HG03378 (cell line): ENCODE measurements at regions not wholly inside any gene's neighbourhood (a gene's known extent, or its start where the extent isn't known, plus 50 kb on each side); places are given as distances from the start of the nearest gene placed in this dataset.
"Not testable (repeated sequence)": the region's sequence is repeated elsewhere in the genome, so short reads cannot be mapped to it uniquely, and the experiment has no call there.

Experiments used
- ATAC-seq: cut with Tn5 transposase; IDR thresholded peaks from one replicate; pipeline ENCODE4 v1.9.1; 2021; ENCODE audit warnings: mild to moderate bottlenecking, moderate library complexity; ENCODE audit not compliant: unreplicated experiment

DNA sequence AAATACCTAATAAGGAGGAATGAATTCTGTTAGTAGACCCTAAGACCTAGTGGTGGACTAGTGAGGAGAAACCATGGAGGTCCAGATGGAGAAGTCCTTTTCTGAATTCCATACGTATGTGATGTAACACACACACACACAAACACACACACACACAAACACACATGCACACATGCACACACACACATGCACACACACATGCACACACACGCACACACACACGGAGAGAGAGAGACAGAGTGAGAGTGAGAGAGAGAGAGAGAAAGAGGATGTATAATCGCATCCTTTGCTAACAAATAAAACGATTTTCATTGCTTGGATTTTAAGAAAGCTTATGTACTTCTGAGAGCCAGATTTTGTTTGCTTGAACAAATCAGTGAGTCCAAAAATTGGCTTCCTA is 132.6 kb upstream of the CEP162 start:
- ATAC-seq, result no peak

- ATAC-seq, result no peak
Observed at GRCh38 chr6:84358581-84358980, 131.1 kb upstream of the CEP162 start.

DNA sequence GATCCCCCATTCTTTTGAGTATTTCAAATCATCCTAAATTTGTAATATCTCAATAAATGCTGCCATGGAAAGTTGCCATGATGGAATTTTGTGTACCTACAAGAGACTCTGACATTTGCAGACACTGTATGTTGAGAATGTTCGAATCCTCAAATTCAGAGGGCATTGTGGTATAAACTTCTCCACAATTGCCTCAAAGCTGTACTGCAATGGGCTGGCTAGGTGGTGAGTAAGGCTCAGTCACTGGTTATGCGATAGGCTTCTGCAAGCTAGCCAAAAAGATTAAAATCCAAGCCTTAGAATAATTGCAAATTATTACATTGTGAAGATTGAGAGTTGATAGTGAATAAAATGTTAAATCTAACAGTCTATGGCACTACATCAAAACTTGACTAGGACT is 130.2 kb upstream of the CEP162 start:
- no peak for ATAC-seq

- ATAC-seq, result no peak
Observed at GRCh38 chr6:84356907-84357306, 129.5 kb upstream of the CEP162 start.

- ATAC-seq, result no peak
Observed at GRCh38 chr6:84353459-84354423, 126.3 kb upstream of the CEP162 start.

GRCh38 chr6:84350397-84350796 is 123.0 kb upstream of the CEP162 start:
- ATAC-seq, result no peak

DNA sequence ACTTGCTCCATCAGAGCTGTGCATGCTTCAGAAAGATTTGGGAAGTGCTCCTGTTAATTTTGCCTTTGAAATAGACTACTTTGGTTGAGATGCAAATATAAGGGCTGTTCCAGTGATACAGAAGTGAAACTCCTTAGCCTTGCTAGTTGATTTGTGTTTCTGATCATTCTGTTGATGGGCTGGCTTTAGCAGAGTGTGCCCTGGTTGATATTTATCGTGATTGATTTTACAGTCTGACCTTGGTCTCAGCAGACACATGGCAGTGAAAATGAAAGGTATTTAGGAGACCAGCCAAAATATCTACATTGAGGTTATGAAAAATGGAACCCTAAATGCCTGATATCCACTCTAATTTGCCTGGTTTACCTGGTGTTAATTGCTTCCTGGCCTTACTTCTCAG is 122.1 kb upstream of the CEP162 start:
- no peak for ATAC-seq

- no peak for ATAC-seq
Observed at GRCh38 chr6:84348801-84349200, 121.4 kb upstream of the CEP162 start.

DNA sequence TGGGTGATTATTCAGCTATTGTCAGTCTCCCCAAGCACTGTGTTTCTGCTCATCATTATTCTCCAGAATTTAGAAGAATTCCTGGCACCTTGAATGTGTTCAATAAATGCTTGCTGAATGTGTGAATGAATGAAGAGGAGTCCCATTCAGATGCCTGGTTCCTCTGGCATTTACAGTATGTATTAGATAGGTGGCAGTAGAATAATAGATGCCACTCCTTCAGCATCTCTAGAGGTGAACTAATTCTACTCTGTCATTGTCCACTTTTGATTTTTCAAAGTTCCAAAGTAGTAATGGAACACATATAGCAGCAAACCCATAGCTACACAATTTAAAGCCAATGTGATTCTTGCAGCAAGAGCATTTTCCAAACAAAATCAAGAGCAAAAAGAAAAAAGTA is 118.9 kb upstream of the CEP162 start:
- ATAC-seq, result no peak

DNA sequence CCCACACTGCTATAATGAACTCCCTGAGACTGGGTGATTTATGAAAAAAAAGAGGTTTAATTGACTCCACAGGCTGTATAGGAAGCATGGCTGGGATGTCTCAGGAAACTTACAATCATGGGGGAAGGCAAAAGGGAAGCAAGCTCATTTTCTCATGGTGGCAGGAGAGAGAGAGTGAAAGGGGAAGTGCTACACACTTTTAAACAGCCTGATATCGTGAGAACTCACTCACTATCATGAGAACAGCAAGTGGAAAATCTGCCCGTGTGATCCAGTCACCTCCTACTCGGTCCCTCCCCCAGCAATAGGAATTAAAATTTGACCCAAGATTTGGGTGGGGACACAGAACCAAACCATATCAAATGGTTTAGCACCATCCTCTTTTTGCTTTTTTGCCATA is 116.6 kb upstream of the CEP162 start:
- ATAC-seq, result no peak

DNA sequence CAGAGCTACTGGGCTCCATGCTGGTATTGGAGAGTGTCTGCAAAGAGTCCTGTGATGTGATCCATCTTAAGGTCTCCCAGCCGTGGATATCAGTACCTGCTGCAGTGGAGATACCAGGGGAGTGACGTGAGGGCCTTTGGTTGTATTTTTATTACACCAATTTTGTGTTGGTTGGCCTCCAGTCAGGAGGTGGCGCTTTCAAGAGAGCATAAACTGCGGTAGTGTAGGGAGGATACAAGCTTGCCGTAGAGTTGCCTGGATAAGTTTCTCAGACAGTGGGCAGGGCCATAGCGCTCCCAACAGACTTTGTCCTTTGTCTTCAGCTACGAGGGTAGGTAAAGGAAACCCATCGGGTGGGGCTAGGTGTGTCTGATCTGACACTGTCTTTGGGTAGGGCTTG is 113.0 kb upstream of the CEP162 start:
- no peak for ATAC-seq

- ATAC-seq, result no peak
Observed at GRCh38 chr6:84333842-84334241, 106.4 kb upstream of the CEP162 start.

GRCh38 chr6:84332139-84333034 is 104.9 kb upstream of the CEP162 start:
- ATAC-seq, result peak; percentile 98

- no peak for ATAC-seq
Observed at GRCh38 chr6:84330325-84330724, 102.9 kb upstream of the CEP162 start.

DNA sequence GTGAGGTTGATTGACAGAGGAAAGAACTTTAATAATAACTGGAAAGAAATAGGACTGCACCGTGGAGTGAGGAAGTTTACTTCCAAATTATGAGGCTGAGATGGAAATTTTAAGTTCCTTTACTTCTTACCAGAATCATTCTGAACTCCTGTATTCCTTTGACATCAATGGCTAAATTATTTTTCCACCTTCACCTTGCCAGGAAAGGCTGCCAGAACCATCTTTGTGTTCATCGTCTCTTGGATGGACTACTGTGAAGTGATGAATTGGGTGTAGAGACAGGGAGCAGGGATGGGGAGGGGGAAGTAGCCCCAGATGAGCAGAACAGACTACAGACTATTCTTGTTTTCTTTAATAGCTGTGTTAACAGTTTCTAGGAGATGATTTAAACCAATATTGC is 102.1 kb upstream of the CEP162 start:
- ATAC-seq, result no peak

GRCh38 chr6:84329077-84329476 is 101.6 kb upstream of the CEP162 start:
- ATAC-seq, result no peak

GRCh38 chr6:84317463-84317862 is 90.0 kb upstream of the CEP162 start:
- ATAC-seq, result no peak

- no peak for ATAC-seq
Observed at GRCh38 chr6:84314377-84314898, 87.0 kb upstream of the CEP162 start.

- ATAC-seq, result no peak
Observed at GRCh38 chr6:84309336-84309735, 81.9 kb upstream of the CEP162 start.

DNA sequence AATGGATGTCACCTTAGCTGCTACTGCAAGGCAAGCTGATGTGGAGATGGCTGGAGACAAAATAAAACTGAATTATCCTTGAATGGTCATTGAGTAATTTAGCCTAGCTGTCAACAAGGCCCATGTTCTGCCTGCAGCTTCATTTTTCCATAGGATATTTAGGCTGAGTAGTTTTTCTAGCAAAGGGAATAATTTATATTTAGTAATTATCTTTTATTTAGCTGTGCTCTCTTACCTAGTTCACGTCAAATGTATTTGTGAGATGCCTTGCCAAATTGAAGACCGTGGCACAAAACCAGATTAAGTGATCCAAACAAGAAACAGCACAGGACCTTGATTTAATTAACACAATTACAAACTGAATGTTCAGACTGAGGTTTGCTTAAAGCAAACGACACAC is 77.4 kb upstream of the CEP162 start:
- no peak for ATAC-seq

GRCh38 chr6:84291033-84291432 is 63.6 kb upstream of the CEP162 start:
- not testable (repeated sequence) for ATAC-seq
